ENCODE measurements at regions not wholly inside any gene's neighbourhood (a gene's known extent, or its start where the extent isn't known, plus 50 kb on each side); places are given as distances from the start of the nearest gene placed in this dataset.

DNA sequence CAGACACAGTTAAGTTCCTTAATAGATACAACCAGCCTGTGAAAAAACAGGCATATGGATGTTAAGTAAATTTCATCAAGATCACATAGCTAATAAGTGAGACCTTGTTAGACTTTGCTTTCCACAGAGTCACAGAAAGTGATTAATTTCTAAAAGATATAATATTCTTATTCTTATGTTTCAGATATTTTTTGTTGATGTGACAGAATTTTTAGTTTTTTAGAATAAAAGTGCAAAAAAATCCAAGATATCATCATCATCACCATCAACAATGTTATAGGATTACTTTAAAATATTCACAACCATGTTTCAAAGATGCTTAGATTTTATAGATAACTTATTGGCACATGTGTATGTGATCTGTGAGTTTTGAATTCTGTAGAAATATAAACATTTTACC is 132.3 kb upstream of the ITGA4 start:
- CTCF ChIA-PET = no interaction called here
- TF ChIP-seq BHLHE40 (IDR thresholded peaks at IDR 0.05; ENCODE audit: low read depth, low read length) (no peak), CEBPB (IDR thresholded peaks at IDR 0.05; ENCODE audit: low read depth, low read length) (no peak), RFX5 (IDR thresholded peaks at IDR 0.05; ENCODE audit: low read depth, low read length) (no peak), SMC3 (IDR thresholded peaks at IDR 0.05; ENCODE audit: low read depth, low read length) (no peak), NFE2L2 (IDR thresholded peaks at IDR 0.05; ENCODE audit: low read depth, low read length) (no peak), RCOR1 (IDR thresholded peaks at IDR 0.05; ENCODE audit: insufficient replicate concordance, low read length) (no peak), MAZ (IDR thresholded peaks at IDR 0.05; ENCODE audit: borderline replicate concordance, low read depth, low read length) (no peak), POLR2A (IDR thresholded peaks at IDR 0.05; ENCODE audit: low read depth, low read length) (no peak), FOS (IDR thresholded peaks at IDR 0.05; ENCODE audit: low read depth, low read length) (no peak)
- TF ChIP-seq, protein P1, sequence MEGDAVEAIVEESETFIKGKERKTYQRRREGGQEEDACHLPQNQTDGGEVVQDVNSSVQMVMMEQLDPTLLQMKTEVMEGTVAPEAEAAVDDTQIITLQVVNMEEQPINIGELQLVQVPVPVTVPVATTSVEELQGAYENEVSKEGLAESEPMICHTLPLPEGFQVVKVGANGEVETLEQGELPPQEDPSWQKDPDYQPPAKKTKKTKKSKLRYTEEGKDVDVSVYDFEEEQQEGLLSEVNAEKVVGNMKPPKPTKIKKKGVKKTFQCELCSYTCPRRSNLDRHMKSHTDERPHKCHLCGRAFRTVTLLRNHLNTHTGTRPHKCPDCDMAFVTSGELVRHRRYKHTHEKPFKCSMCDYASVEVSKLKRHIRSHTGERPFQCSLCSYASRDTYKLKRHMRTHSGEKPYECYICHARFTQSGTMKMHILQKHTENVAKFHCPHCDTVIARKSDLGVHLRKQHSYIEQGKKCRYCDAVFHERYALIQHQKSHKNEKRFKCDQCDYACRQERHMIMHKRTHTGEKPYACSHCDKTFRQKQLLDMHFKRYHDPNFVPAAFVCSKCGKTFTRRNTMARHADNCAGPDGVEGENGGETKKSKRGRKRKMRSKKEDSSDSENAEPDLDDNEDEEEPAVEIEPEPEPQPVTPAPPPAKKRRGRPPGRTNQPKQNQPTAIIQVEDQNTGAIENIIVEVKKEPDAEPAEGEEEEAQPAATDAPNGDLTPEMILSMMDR (conservative IDR thresholded peaks at IDR 0.05; ENCODE audit: low read depth, low read length) = no peak
- TF ChIP-seq, protein P2, sequence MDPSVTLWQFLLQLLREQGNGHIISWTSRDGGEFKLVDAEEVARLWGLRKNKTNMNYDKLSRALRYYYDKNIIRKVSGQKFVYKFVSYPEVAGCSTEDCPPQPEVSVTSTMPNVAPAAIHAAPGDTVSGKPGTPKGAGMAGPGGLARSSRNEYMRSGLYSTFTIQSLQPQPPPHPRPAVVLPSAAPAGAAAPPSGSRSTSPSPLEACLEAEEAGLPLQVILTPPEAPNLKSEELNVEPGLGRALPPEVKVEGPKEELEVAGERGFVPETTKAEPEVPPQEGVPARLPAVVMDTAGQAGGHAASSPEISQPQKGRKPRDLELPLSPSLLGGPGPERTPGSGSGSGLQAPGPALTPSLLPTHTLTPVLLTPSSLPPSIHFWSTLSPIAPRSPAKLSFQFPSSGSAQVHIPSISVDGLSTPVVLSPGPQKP (IDR thresholded peaks at IDR 0.05; ENCODE audit: borderline replicate concordance, low read depth, low read length) = no peak
- no peak overlapping the region for H3K14ac ChIP-seq (replicated peaks; ENCODE audit: low read depth, low read length)
- no peak overlapping the region for H4K8ac ChIP-seq (ENCODE audit: low read depth in 2 of 2, low read length in 2 of 2)
- H3K4ac ChIP-seq (ENCODE audit: low read depth, low read length) = no peak overlapping the region
- H3K4me3 ChIP-seq (ENCODE audit: insufficient read depth, low read depth, low read length) = no peak overlapping the region
- H3K27me3 ChIP-seq (ENCODE audit: control insufficient read depth, insufficient read depth, low read length) = peaks cover 1% of the 10 kb centered on the region; the same call in 1 of the 2 replicates
- no peak overlapping the region for H2BK15ac ChIP-seq (ENCODE audit: low read depth, low read length)
- dilution Hi-C loops (cut with HindIII; ENCODE audit: low sequenced_read_pairs, unreplicated experiment) = no loop called here
- H2BK20ac ChIP-seq (ENCODE audit: low read depth, low read length) = no peak overlapping the region
- no peaks in the 10 kb centered on the region for H3K4me1 ChIP-seq (ENCODE audit: control insufficient read depth, insufficient read depth, low read length)
- no peak overlapping the region for H4K91ac ChIP-seq (ENCODE audit: insufficient read depth, low read depth, low read length)
- in situ Hi-C loops (cut with MboI; ENCODE audit: low sequenced_read_pairs) = no loop called here
- H3K9me3 ChIP-seq (ENCODE audit: control insufficient read depth, insufficient read depth, low read length) = no peaks in the 10 kb centered on the region
- H4K20me1 ChIP-seq (ENCODE audit: insufficient read depth, low read length) = no peaks in the 10 kb centered on the region
- H3K4me2 ChIP-seq (ENCODE audit: low read depth, low read length) = no peak overlapping the region
- H3K36me3 ChIP-seq (ENCODE audit: control insufficient read depth, insufficient read depth, low read length) = no peaks in the 10 kb centered on the region
- H2AFZ ChIP-seq (replicated peaks; ENCODE audit: low read length, poor library complexity) = no peak overlapping the region
- H3K9ac ChIP-seq (ENCODE audit: low read depth, low read length) = no peak overlapping the region
- no peak overlapping the region for H3K18ac ChIP-seq (ENCODE audit: low read depth, low read length)
- H3K27ac ChIP-seq (ENCODE audit: insufficient read depth, low read length) = no peak overlapping the region
- no peaks in the 10 kb centered on the region for H3K79me1 ChIP-seq (ENCODE audit: low read depth in 1 of 2, low read length in 2 of 2)
- H2AK9ac ChIP-seq (replicated peaks; ENCODE audit: low read depth, low read length, poor library complexity) = no peak overlapping the region
- H3K9me1 ChIP-seq (ENCODE audit: insufficient read depth, low read length) = no peaks in the 10 kb centered on the region
- no peak overlapping the region for H2BK5ac ChIP-seq (ENCODE audit: low read depth, low read length, poor library complexity, severe bottlenecking)
- intact Hi-C loops (cut with micrococcal nuclease) = no loop called here
- ATAC-seq (ENCODE audit: low read depth) = no peak
- H4K5ac ChIP-seq (ENCODE audit: low read depth, low read length) = no peak overlapping the region
- POLR2A ChIA-PET (ENCODE audit: unreplicated experiment) = no interaction called here
- no peak overlapping the region for H2AK5ac ChIP-seq (ENCODE audit: low read depth, low read length)
- DNase-seq = no peak
- H3K56ac ChIP-seq (ENCODE audit: extremely low read depth, insufficient read depth, low read length) = no peak overlapping the region
- BruUV-seq (replicated peaks) = no TSS peak
- no peak overlapping the region for H3K23ac ChIP-seq (ENCODE audit: low read depth, low read length)
- no peak overlapping the region for H2BK120ac ChIP-seq (ENCODE audit: low read depth, low read length)
